NCI-H774 (cell line): ENCODE measurements at regions not wholly inside any gene's neighbourhood (a gene's known extent, or its start where the extent isn't known, plus 50 kb on each side); places are given as distances from the start of the nearest gene placed in this dataset.

ENCODE experiments used
- DNase-seq: peaks from one replicate; lab custom pipeline; 2025; lab: John Stamatoyannopoulos, UW

DNA sequence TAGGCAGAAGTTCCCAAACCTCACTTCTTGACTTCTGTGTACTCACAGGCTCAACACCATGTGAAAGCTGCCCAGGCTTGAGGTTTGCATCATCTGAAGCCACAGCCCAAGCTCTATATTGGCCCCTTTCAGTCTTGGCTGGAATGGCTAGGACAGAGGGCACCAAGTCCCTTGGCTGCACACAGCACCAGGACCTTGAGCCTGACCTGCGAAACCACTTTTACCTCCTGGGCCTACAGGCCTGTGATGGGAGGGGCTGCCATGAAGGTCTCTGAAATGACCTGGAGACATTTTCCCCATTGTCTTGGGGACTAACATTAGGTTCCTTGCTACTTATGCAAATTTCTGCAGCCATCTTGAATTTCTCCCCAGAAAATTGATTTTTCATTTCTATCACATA lies 288.3 kb upstream of the ZC3H12C start:
- DNase-seq: no peak

DNA sequence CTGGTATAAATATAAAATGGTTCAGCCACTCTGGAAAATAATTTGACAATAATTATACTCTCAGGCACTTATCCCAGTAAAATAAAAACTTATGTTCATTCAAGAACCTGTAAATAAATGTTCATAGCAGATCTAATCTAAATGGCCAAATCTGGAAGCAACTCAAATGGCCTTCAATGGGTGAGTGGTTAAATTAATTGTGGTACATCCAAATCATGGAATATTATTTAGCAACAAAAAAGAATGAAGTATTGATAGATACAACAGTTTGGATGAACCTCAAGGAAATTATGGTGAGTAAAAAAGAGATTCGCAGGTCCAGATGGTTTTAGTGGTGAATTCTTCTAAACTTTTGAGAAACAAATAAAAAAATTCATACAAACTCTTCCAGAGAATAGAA lies 287.0 kb upstream of the ZC3H12C start:
- DNase-seq: no peak

DNA sequence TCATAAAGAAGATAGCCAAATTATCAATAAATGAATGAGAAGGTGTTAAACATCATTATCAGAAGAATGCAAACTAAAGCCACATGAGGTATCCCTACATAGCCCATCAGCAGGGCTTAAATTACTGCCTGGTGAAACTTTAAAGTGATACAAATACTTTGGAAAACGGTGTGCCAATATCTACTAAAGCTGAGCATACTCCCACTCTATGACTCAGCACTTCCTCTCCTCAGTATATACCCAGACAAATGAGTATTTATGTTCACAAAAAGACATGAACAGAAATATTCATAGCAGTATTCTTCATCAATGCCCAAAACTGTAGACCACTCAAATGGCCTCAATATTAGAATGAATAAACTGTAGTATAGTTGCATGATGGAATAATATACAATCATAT lies 284.6 kb upstream of the ZC3H12C start:
- no peak for DNase-seq

DNA sequence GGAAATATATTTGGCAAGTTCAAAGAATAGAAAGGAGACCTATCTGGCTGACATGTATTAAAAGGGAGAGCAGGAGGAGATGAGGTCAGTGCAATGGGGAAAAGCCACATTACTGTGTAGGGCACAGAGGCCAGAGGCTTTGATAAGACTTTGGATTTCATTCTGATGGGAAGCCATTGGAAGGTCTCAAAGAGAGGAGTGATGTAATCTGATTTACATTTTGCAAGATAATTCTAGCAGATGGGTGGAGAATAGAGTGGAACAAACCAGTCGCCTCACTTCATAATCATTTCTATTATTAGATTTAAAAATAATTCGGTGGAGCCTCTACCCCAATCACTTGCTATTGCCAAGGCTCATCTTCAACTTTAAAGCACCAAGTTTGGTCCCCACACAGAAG lies 278.4 kb upstream of the ZC3H12C start:
- no peak for DNase-seq

DNA sequence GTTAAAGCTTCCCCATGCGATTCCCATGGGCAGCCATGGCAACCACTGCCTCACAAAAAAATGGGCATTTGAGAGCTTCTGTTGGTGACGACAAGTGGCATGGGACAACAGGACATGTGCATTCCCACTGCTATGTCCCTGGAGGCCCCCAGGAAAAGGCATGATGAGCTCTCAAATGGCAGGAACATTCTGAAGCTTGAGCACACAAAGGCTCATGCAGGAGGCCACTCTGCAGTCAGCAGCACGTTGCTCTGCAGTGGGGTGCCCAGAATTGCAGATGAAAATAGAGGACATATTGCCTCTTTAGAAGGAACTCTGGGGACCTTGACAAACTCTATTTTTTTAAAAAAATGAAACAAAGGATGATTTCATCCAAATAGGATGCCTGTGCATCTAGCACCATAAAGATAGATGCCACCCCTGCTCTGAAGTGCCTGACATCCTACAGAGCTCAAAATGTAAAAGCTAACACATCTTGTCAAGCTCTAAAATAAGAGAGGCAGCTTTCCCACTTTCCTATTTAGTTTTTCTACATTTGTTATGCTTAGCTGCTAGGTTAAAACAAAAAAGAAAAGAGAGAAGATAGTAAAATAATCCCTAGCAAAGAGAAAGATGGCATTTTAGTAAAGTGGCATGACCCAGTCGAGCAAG lies 277.6 kb upstream of the ZC3H12C start:
- no peak for DNase-seq

DNA sequence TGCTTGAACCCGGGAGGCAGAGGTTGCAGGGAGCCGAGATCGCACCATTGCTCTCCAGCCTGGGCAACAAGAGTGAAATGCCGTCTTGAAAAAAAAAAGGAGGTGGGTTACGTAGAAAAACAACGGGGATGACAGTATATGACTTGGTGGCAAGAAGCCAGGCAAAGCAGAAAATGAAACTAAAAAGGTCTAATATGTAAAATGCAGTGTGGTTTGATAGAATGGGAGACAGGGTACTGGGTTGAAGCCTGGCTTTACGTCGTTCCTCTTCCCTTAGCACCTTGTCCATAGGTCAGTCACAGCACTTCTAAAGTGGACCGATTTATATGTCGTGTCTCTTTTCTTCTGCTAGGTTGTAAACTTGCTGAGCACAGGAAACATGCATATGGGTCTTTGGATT lies 274.9 kb upstream of the ZC3H12C start:
- DNase-seq: no peak

DNA sequence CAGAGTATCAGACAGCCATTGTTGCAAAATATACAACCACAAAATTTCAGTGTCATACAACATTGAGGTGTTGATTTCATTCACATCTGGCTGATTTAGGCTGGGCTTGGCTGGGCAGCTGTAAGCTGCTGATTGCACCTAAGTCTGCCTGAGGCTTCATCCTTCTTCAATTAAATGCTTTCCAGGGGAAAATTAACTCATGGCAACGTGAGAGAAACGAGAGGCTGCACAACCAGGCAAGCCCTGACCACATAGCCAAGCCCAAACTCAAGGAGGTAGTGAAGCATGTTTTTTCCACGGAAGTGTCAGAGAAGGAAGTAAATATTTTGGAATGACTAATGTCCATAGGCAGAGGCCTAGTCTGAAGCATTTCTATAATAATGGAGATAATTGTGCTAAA lies 273.8 kb upstream of the ZC3H12C start:
- no peak for DNase-seq

DNA sequence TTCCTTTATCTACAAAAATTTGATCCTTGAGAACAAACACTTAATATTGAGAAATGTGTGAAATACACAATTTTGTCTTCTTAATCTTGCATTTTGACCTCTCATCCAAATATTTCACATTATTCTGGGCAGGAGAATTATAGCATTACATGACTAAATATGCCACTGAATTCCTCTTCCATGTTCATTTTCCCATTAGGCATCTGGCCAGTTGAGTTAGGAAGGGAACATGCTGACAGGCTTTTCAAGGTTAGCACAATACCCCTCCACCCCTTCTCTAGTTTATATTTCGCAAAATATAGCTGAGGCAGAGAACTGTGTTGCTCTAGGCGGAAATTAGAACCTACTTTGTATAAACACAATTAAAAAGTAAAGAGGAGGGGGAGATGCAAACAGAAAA lies 271.7 kb upstream of the ZC3H12C start:
- no peak for DNase-seq

DNA sequence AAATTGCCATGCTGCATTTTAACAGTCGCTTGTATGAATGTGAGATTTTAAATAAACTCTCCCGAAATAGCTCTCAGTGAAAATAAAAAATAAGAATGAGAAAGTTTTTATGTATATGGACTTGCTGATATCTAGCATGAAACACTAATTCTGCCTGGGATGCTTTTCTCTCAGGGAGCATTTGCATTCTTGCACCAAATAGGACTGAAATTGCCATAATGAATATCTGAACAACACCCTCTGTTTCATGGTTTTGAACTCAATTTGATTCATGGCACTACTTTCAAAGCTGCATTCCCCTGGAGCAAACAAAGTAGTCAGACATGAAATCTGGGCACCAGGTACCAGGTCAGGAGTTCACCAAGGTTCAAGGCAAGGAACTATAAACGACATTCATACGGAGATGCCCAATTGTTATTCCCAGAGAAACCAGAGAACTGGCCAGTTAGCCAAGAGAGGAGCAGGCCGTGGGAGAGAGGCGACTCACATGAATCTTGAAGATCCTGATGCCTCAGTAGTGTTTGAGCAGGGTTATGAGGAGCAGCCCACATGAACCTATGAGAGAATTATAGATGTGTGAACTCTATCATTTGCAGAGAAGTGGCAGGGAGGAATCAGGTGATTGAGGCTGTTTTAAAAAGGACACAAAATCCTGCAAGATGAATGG lies 270.6 kb upstream of the ZC3H12C start:
- DNase-seq: no peak

DNA sequence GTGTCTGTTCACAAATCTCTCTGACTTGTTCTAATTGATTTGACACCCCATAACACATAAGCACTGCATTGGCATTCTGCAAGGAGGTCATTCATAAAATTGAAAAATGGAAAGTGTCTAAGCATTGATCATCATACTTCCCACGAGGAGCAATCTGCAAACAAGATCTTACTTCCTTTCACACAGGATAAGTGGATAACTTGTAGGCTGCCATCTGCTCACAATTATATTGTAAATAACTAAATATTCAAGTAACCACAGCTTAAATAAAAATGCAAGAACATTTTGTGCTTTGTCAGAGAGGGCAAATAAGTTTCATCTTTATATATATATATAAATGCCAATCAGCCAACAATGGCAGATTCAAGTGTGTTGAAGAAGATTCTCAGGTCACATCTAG lies 264.8 kb upstream of the ZC3H12C start:
- no peak for DNase-seq

DNA sequence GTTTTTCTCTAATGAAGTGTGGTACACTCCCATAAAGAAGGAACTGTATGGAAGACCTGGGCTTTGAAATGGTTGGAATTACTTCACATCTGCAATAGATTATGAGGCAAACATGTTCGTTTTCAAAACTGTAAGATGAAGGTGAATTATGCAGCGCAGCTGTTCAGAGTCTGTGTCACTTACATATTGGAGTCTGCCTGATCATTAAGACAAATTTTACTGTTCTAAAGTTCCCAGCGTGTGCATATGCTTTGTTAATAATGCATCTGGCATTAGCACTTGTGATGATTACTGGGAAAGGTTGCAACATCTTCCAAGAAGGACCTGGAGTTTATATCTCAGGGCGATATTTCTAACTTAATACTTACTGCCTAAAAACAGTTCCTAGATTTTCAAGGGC lies 255.2 kb upstream of the ZC3H12C start:
- no peak for DNase-seq

DNA sequence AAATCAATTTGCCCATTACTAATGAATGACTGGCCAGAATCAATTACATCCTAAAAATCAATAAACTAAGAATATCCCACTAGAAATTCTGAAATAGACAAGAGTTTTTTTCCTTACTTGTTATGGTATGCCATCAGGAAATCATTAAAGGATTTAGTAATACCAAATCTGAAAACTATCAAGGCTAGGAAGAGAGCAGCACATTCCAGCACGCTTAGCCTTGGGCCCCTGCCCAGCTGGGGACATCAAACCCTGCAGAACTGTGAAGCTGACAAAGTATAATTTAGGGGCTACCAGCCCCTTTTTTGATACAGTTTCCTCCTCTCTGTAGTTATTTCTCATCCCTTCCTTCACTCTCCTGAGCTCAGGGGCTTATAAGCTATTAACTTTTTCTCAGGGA lies 247.8 kb upstream of the ZC3H12C start:
- DNase-seq: no peak

DNA sequence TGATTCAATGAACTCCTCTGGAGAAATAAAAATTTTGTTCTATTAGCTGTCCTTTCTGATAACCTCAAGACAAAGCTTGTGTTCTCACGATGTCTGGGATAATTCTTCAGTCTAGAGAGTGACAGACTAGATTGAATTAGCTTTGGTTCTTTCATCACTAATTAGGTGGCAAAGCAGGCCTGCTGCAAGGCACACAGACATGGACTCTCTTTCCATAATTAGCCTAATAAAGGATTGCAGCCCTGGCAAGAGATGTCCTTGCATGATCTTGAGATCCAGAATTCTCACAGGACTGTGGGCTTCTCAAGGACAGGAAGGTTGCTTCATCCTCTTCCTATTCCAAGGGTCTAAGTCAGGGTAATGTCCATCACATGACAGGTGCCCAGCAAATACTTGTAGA lies 245.6 kb upstream of the ZC3H12C start:
- no peak for DNase-seq

DNA sequence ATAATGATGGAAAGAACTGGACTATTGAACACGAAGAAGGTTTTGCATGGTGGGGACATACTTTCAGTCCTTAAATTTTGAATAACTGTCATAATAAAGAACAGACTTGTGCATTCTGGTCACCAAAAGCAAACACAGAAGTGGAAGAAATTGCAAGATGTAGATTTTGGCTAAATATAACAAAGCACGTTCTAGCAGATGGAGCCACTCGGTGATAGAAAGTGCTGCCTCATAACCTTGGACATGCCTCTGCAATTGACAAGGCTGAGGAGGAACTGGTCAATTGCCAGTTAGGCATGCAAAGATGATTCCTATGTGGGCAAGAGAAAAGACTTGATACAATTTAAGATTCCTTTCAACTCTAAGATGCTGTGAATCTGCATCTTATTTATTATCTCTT lies 244.1 kb upstream of the ZC3H12C start:
- DNase-seq: no peak

DNA sequence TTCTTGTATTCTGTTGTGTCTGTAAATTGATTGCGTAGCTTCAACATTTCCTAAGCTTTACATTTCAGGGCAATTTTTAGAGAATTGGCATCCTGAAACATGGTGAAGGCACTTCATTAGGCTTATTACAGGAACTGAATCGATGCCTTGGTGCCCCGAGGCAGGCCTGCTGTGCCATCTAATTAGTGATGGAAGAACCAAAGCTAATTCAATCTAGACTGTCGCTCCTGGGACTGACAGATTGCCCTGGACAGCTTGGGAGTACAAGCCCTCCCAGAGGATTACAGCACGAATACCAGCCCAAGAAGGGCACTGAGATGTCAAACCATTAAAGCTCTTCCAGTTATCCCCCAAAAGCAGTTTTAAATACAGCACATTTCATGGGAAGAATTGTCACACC lies 243.2 kb upstream of the ZC3H12C start:
- no peak for DNase-seq

DNA sequence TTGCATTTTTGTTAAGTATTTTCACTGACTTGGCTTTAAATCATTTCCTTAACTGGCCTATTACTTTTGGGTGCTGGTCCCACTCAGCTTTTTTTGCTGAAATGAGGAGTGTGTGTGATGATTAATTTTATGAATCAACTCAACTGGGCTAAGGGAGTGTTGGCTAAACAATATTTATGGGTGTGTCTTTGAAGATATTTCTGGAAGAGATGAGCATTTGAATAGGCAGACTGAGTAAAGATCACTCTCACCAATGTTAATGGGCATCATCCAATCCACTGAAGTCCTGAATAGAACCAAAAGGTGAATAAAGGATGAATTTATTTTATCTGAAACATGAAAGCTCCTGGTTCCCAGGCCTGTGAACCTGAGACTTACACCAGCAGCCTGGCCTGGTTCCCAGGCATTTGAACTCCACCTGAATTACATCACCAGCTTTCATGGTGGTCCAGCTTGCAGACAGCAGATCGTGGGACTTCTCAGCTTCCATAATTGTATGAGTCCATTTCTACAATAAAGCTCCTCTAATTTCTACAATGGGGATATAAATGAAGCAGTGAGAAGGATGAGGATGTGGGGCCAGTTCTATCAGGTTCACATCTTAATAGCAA lies 241.3 kb upstream of the ZC3H12C start:
- no peak for DNase-seq

DNA sequence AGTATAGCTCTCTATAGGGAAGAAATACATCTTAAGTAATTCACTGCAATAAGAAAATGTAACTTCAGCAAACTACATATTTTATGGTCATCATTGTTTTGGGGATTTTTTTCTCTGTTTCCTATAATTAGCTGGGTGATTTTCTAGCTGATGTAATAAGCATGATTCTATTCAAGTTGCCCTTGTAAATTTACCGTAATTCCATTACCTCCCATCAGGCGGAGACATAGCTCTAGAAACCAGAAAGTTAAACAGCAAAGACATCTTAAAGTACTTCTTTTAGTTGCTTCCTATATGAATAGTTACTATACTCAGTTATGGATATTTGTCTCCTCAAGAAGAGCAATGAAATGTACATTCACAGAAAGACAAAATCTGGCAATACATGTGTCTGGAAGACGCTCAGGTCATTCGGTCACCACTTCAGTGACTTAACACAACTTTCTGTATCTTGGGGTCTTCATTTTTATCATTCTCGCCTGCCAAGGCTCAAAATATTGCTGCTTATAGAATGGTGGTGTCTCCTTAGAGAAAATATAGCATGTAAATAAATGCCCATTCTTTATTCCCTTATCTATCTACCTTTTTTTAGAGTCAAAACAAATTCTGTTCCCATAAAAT lies 239.9 kb upstream of the ZC3H12C start:
- DNase-seq: peak; percentile 8

DNA sequence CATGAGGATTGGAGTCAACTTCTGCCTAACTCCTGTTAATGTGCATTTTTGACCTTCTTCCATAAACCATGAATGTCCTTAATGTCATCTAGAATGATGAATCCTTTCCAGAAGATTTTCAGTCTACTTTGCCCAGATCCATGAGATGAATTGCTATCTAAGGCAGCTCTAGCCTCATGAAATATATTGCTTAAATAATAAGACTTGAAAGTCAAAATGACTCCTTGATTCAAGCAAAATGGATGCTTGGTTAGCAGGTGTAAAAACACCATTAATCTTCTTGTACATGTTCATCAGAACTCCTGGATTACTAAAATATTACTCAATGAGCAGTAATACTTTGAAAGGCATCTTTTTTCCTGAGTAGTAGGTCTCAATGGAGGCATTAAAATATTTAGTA lies 238.5 kb upstream of the ZC3H12C start:
- no peak for DNase-seq

DNA sequence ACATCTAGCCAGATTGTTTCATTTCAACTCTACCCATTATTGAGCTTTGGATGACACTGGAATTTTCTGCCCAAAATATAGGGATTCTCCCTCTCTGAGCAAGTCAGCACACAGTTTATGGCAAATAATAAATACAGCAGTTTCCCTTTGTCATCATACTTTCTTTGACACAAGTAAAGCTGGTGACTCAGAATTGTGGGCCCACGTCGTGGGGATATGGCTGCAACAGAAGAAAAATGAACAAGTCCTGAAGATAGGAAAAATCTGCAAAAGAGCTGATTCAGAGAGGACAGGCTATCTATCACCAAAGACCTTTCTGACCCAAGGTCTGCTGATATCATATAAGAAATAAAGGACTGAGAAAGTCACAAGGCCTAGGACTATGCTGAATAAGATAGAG lies 236.3 kb upstream of the ZC3H12C start:
- no peak for DNase-seq

DNA sequence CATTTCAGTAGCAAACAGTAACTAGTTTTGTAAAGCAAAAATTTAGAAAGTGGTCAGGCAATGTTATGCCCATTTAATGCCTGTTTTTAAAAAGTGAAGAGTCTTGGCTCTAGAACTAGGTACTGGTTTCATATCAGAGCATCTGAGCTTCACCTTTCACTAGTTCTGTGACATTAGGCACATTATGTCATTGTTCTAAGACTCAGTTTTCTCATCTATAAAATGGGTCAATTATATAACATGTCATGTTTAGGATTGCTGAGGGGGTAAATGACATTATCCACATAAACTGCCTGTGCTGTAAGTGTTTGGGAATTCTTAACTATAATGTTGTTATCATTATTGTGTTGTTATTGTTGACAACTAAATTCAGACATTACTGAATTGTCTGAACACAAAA lies 235.6 kb upstream of the ZC3H12C start:
- DNase-seq: no peak

DNA sequence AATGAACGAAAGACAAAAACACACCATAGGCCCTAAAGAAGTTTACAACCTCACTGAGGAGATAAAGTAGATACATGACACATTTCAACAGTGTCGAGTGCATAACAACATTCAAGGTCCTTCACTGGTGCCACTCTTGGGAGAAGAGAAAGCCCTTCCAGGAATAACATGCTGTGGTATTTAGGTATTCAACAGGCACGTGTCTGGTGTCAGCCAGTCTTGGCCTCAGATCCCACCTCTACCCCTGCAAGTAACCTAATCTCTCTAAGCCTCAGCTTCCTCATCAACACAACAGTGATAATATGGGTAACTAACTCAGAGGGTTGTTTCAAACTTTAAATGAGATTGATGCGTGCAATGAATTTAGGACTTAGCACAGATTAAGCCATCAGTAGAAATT lies 235.0 kb upstream of the ZC3H12C start:
- DNase-seq: no peak

DNA sequence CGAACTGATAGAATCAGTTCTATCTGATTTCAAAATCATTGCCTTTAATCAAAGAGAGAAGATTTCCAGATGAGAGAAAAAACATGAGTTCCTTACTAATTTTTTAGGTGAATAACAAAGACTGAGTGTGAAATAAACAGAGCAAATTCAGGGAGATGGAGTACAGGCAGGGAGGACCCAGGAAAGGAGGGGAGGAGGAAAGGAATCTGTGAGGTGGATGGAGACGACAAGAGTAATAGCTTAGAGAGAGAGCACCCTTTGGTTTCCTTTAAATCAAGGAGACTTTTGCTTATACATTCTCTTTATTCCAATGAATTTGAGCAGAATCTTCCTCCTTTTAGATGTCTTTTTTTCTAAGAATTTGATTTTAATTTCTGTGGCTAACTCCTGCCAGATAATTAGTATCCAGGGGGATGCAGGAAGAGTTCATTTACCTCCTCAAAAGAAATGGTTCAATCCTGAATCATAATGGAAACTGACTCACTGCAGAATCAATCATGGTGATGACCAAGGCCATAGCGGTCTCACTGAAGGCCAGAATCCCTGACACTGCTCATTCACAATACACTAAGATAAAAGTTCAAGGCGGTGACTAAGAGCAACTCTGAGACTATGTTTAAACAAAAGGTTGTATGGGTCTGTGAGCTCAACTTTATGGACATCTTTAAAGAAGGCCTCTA lies 234.0 kb upstream of the ZC3H12C start:
- DNase-seq: no peak

DNA sequence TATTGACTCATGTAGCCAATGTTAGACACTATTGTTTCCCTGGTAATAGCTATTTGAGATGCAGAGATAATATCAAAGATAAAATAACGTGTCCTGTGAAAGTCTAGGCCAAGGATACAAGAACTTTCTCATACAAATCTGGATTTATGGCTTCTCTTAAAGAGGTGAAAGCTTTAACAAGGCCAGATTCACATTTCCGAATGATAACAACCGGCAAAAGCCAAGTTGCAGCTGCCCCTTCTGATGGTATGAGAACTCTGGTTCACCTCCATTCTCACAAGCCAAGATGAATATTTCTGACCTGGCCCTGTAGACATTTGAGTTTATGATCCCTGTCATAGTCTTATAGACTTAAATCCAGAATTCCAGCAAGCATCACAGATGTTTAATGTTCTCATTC lies 230.4 kb upstream of the ZC3H12C start:
- no peak for DNase-seq
